ENCODE measurements at regions not wholly inside any gene's neighbourhood (a gene's known extent, or its start where the extent isn't known, plus 50 kb on each side); places are given as distances from the start of the nearest gene placed in this dataset.

GRCh38 chr2:194014639-194015038 lies 1642.4 kb upstream of the SLC39A10 start:
- no peak for TF ChIP-seq CTCF (IDR thresholded peaks at IDR 0.05; ENCODE audit: extremely low read depth, missing control alignments)
- no peak for DNase-seq (ENCODE audit: low spot score)

DNA sequence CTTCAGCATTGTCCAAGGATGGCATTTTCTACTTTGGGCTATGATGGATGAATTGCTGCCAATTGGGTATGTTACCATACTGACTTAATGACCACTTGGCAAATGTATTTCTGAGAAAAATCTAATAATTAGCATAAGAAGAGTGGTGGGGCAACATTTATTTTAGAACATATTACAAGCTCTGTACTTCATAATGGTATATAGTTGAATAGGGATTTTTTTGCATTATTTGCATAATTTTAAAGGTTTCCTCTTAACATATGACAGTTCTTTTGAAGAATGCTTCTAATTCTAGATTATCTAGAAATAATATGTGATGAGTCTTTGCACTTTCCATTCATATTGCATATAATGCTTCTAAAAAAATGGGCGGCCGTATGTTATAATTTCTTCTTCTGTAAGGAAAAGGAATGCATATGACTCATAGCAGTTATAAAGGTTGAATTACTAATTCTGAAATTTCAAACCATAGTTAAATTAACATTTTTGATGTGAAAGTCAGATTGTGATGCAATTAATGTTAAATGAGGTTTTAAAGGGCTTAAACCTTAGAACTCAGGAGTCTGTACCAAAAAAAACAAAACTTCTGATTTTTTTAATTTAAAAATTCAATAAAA lies 1652.3 kb upstream of the SLC39A10 start:
- DNase-seq (ENCODE audit: low spot score): no peak
- no peak for TF ChIP-seq CTCF (IDR thresholded peaks at IDR 0.05; ENCODE audit: extremely low read depth, missing control alignments)

GRCh38 chr2:194003911-194004310 lies 1653.1 kb upstream of the SLC39A10 start:
- no peak for TF ChIP-seq CTCF (IDR thresholded peaks at IDR 0.05; ENCODE audit: extremely low read depth, missing control alignments)
- no peak for DNase-seq (ENCODE audit: low spot score)

GRCh38 chr2:194002699-194003368 lies 1654.2 kb upstream of the SLC39A10 start:
- DNase-seq (ENCODE audit: low spot score): no peak
- no peak for TF ChIP-seq CTCF (IDR thresholded peaks at IDR 0.05; ENCODE audit: extremely low read depth, missing control alignments)

DNA sequence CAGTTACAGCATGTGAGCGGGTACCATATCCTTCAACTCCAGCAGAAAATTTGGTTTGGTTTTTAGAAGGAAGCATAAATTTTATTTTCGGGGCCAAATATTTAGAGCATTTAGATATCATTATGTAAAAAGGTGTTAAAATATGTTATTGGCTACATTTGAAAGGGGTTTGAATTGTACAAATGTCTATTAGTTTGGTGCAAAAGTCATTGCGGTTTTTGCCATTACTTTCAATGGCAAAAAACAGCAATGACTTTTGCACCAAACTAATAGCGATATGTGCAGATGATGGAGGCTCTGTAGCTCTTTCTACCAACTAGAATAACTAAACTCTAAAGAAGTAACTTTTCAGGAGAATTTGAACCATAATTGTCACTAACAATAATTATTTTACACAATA lies 1666.2 kb upstream of the SLC39A10 start:
- no peak for TF ChIP-seq CTCF (IDR thresholded peaks at IDR 0.05; ENCODE audit: extremely low read depth, missing control alignments)

GRCh38 chr2:193989645-193990044 lies 1667.4 kb upstream of the SLC39A10 start:
- no peak for DNase-seq (ENCODE audit: low spot score)
- TF ChIP-seq CTCF (IDR thresholded peaks at IDR 0.05; ENCODE audit: extremely low read depth, missing control alignments): no peak

More for the DNA sequence above, 1666.2 kb upstream of the SLC39A10 start:
- DNase-seq (ENCODE audit: low spot score): no peak

- TF ChIP-seq CTCF (IDR thresholded peaks at IDR 0.05; ENCODE audit: extremely low read depth, missing control alignments): no peak
- DNase-seq (ENCODE audit: low spot score): no peak
These were observed 1668.2 kb upstream of the SLC39A10 start for GRCh38 chr2:193988784-193989183.

Measured in GM20000 (cell line).